ENCODE measurements at regions not wholly inside any gene's neighbourhood (a gene's known extent, or its start where the extent isn't known, plus 50 kb on each side); places are given as distances from the start of the nearest gene placed in this dataset.

GRCh38 chr20:60540591-60540990, 582.4 kb downstream of the CDH26 start:
- no TSS peak for BruUV-seq (replicated peaks)
- CTCF ChIA-PET, result no interaction called here
- Histone ChIP-seq H3K4me3 (ENCODE audit: low read depth in 2 of 2, low read length in 2 of 2) (no peak overlapping the region), H3K9me3 (ENCODE audit: control insufficient read depth, insufficient read depth, low read depth, low read length) (no peaks in the 10 kb centered on the region), H3K27me3 (ENCODE audit: control insufficient read depth, insufficient read depth, low read length) (no peaks in the 10 kb centered on the region), H3K27ac (ENCODE audit: low read length) (no peak overlapping the region), H3K36me3 (ENCODE audit: control insufficient read depth, insufficient read depth, low read length) (no peaks in the 10 kb centered on the region), H3K4me1 (ENCODE audit: control insufficient read depth, insufficient read depth, low read length) (no peaks in the 10 kb centered on the region)
- POLR2A ChIA-PET, result no interaction called here
- DNase-seq (ENCODE audit: low read depth, low spot score) (no peak), ATAC-seq (no peak)
- in situ Hi-C loops (cut with HindIII; ENCODE audit: low pct_unique_long_range_greater_than_20kb, low sequenced_read_pairs), result no loop called here
- intact Hi-C loops (cut with micrococcal nuclease; ENCODE audit: unreplicated experiment), result no loop called here
- TF ChIP-seq SIN3A (IDR thresholded peaks at IDR 0.05; ENCODE audit: borderline replicate concordance, insufficient read depth, low read depth, low read length) (no peak), TCF7L2 (IDR thresholded peaks at IDR 0.05; ENCODE audit: low read depth, low read length) (no peak), POLR2AphosphoS5 (IDR thresholded peaks at IDR 0.05; ENCODE audit: low read depth, low read length) (no peak), CTCF (IDR thresholded peaks at IDR 0.05) (no peak)
- TF ChIP-seq, protein P1, sequence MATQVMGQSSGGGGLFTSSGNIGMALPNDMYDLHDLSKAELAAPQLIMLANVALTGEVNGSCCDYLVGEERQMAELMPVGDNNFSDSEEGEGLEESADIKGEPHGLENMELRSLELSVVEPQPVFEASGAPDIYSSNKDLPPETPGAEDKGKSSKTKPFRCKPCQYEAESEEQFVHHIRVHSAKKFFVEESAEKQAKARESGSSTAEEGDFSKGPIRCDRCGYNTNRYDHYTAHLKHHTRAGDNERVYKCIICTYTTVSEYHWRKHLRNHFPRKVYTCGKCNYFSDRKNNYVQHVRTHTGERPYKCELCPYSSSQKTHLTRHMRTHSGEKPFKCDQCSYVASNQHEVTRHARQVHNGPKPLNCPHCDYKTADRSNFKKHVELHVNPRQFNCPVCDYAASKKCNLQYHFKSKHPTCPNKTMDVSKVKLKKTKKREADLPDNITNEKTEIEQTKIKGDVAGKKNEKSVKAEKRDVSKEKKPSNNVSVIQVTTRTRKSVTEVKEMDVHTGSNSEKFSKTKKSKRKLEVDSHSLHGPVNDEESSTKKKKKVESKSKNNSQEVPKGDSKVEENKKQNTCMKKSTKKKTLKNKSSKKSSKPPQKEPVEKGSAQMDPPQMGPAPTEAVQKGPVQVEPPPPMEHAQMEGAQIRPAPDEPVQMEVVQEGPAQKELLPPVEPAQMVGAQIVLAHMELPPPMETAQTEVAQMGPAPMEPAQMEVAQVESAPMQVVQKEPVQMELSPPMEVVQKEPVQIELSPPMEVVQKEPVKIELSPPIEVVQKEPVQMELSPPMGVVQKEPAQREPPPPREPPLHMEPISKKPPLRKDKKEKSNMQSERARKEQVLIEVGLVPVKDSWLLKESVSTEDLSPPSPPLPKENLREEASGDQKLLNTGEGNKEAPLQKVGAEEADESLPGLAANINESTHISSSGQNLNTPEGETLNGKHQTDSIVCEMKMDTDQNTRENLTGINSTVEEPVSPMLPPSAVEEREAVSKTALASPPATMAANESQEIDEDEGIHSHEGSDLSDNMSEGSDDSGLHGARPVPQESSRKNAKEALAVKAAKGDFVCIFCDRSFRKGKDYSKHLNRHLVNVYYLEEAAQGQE (IDR thresholded peaks at IDR 0.05; ENCODE audit: insufficient read depth in 1 of 2, low read depth in 2 of 2, low read length in 1 of 2), result no peak

DNA sequence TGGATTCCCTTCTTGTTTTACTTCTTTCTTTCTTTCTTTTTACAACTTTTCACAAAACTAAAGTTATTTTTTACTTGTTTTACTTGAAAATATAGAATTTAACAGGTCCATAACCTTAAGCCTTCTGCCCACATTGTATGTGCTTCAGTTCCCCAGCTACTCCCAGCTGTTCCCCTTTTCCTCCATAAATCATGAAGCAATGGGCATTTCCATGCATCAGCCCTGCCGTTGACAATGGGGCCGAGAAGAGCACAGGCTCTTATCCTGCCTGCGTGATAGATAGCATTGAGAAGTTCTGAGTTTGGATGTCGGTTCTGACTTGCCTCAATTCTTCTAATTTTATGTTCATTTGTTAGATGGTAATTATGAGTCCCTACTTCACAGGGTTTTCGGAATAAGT, 583.8 kb downstream of the CDH26 start:
- Histone ChIP-seq H3K27me3 (ENCODE audit: control insufficient read depth, insufficient read depth, low read length) (no peaks in the 10 kb centered on the region), H3K4me1 (ENCODE audit: control insufficient read depth, insufficient read depth, low read length) (no peaks in the 10 kb centered on the region), H3K27ac (ENCODE audit: low read length) (no peak overlapping the region), H3K36me3 (ENCODE audit: control insufficient read depth, insufficient read depth, low read length) (no peaks in the 10 kb centered on the region), H3K9me3 (ENCODE audit: control insufficient read depth, insufficient read depth, low read depth, low read length) (no peaks in the 10 kb centered on the region), H3K4me3 (ENCODE audit: low read depth in 2 of 2, low read length in 2 of 2) (no peak overlapping the region)
- ChIA-PET POLR2A (no interaction called here), CTCF (no interaction called here)
- TF ChIP-seq SIN3A (IDR thresholded peaks at IDR 0.05; ENCODE audit: borderline replicate concordance, insufficient read depth, low read depth, low read length), result no peak
- TF ChIP-seq POLR2AphosphoS5 (IDR thresholded peaks at IDR 0.05; ENCODE audit: low read depth, low read length), result no peak
- BruUV-seq (replicated peaks), result no TSS peak
- no peak for ATAC-seq
- DNase-seq (ENCODE audit: low read depth, low spot score), result no peak
- in situ Hi-C loops (cut with HindIII; ENCODE audit: low pct_unique_long_range_greater_than_20kb, low sequenced_read_pairs) (no loop called here), intact Hi-C loops (cut with micrococcal nuclease; ENCODE audit: unreplicated experiment) (no loop called here)

- no peaks in the 10 kb centered on the region for H3K36me3 ChIP-seq (ENCODE audit: control insufficient read depth, insufficient read depth, low read length)
- DNase-seq (ENCODE audit: low read depth, low spot score) (no peak), ATAC-seq (no peak)
- no peak overlapping the region for H3K4me3 ChIP-seq (ENCODE audit: low read depth in 2 of 2, low read length in 2 of 2)
- in situ Hi-C loops (cut with HindIII; ENCODE audit: low pct_unique_long_range_greater_than_20kb, low sequenced_read_pairs) (no loop called here), intact Hi-C loops (cut with micrococcal nuclease; ENCODE audit: unreplicated experiment) (no loop called here)
- TF ChIP-seq, protein P1 (IDR thresholded peaks at IDR 0.05; ENCODE audit: insufficient read depth in 1 of 2, low read depth in 2 of 2, low read length in 1 of 2), result no peak
- TF ChIP-seq CTCF (IDR thresholded peaks at IDR 0.05), result no peak
- no peak for TF ChIP-seq SIN3A (IDR thresholded peaks at IDR 0.05; ENCODE audit: borderline replicate concordance, insufficient read depth, low read depth, low read length)
- TF ChIP-seq TCF7L2 (IDR thresholded peaks at IDR 0.05; ENCODE audit: low read depth, low read length), result no peak
- TF ChIP-seq POLR2AphosphoS5 (IDR thresholded peaks at IDR 0.05; ENCODE audit: low read depth, low read length), result no peak
- H3K9me3 ChIP-seq (ENCODE audit: control insufficient read depth, insufficient read depth, low read depth, low read length), result no peaks in the 10 kb centered on the region
- ChIA-PET CTCF (no interaction called here), POLR2A (no interaction called here)
- BruUV-seq (replicated peaks), result no TSS peak
- no peaks in the 10 kb centered on the region for H3K27me3 ChIP-seq (ENCODE audit: control insufficient read depth, insufficient read depth, low read length)
- no peaks in the 10 kb centered on the region for H3K4me1 ChIP-seq (ENCODE audit: control insufficient read depth, insufficient read depth, low read length)
- H3K27ac ChIP-seq (ENCODE audit: low read length), result no peak overlapping the region
Measured at GRCh38 chr20:60543598-60543997, 585.4 kb downstream of the CDH26 start.

Measured in Panc1 (cell line).